AG08396 (cell line): ENCODE measurements at regions not wholly inside any gene's neighbourhood (a gene's known extent, or its start where the extent isn't known, plus 50 kb on each side); places are given as distances from the start of the nearest gene placed in this dataset.
"Not testable (repeated sequence)": the region's sequence is repeated elsewhere in the genome, so short reads cannot be mapped to it uniquely, and the experiment has no call there.

Source experiments
- DNase-seq: peaks from one replicate; pipeline ENCODE4 v3.0.0; 2012; ENCODE audit warnings: low spot score, mixed read lengths

- DNase-seq = no peak
These were observed 191.1 kb downstream of the MAT2B start for GRCh38 chr5:163696579-163696887.

DNA sequence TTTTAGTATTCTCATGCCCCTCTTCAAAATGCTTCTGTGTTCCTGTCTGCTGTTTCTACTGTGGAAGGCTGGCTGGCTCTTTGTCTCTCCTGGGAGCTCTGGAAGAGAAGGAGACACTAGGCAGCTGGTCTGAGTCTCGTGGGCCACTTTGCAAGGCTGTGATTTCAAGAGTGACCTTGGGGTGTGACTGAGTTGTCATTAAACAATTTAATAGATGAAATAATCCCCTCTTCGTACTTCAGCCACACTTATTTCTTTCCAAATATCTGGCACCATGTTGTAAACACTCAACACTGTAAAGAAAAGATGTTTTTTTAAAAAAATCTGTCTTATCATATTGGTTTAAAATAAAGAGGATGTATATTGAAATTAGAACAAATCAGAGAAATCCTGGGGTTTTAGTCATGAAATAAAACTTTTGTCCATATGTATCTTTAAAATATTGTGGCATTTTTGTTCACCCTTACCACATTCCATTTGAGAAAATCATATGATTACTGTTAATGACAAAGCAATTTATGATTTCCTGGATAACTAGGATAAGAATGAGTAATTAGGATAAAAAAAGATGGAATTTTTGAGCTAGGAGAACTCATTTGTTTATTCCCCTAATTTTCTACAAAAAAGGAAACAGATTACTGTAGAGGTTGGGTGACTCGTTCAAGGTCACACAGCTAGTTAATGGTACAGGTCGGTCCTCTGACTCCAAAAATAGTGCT, 200.8 kb downstream of the MAT2B start:
- DNase-seq = peak; percentile 11

GRCh38 chr5:163712011-163712410, 206.6 kb downstream of the MAT2B start:
- DNase-seq = no peak

DNA sequence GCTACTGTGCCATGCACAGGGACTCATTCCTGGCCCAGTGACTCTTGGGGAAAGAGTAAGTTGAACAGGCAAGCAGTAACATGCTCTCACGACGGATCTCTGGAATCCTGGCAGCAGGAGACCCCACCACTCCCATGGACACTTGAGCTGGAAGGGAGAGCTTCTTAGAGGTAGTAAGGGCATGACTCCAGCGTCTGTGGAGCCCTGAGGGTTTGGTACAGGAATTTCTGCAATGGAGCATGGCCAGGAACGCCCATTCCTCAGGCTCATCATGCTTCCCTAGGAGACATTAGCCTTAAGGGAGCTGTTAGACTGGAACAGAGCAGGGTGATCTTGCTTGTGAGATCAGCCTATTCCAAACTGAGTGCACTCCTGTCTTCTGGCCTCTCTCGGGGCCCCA, 212.9 kb downstream of the MAT2B start:
- no peak for DNase-seq

DNA sequence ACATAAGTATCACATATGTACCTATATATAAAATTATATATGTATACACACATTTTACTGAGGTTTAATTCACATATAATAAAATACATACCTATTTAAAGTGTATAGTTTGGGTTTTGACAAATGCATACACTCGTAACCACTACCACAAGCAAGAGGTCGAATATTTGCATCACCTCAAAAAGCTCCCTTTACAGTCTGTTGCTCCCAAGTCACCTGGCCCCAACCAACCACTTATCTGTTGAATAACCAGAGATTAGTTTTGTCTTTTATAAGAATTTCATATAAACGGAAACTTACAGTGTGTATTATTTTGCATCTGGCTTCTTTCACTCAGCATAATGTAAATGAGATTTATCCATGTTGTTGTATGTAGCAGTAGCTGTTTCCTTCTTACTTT, 218.9 kb downstream of the MAT2B start:
- DNase-seq = no peak

DNA sequence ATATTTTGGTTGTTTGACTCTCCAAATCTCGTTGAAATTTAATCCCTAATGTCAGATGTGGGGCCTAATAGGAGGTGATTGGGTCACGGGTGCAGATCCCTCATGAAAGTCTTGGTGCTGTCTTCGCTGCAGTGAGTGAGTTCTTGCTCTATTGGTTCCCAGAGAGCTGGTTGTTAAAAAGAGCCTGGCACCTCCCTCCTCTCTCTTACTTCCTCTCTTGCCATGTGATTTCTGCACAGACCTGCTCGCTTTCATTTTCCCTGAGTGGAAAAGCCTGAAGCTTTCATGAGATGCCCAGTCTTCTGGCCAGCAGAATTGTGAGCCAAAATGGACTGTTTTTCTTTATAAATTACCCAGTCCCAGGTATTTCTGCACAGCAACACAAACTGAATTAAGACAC, 221.6 kb downstream of the MAT2B start:
- DNase-seq = no peak

- DNase-seq = no peak
These were observed 224.9 kb downstream of the MAT2B start for GRCh38 chr5:163730206-163730756.

DNA sequence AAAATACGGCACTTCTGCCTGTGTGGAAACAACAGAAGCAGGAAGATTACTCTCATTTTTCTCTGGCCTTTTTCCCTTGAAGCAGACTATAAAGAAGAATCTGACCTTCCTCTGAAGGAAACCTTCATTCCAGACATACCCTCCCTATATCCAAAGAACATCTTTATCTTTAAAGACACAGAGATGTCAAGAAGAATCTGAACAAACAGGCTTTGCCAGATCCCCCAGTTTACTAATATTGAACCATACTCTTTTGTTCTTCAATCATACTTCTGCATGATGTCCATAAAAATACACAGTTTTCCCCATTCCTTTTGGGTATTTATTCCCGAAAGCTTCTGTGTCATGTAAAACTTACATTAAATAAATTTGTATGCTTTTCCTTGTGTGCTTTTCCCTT, 225.8 kb downstream of the MAT2B start:
- no peak for DNase-seq

- no peak for DNase-seq
These were observed 229.7 kb downstream of the MAT2B start for GRCh38 chr5:163735069-163735468.

DNA sequence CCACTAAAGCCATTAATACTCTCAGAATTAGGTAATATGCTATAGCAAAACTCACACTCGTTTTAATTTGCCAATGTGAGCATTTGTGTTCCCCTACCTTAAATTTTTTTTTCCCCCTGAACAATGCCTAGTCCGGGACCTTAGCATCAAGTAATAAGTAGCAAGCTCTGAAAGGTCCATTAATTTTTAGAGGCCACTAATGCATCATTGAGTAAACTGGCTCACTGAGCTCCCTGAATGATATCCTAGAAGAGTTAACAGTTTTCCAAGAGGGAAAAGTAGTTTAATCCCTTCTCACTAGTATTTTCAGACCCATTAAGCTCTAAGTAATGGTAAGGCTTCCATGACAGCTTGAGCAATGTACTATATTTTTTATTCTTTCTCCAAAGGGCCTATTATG, 242.2 kb downstream of the MAT2B start:
- no peak for DNase-seq

GRCh38 chr5:163748934-163749333, 243.5 kb downstream of the MAT2B start:
- no peak for DNase-seq

DNA sequence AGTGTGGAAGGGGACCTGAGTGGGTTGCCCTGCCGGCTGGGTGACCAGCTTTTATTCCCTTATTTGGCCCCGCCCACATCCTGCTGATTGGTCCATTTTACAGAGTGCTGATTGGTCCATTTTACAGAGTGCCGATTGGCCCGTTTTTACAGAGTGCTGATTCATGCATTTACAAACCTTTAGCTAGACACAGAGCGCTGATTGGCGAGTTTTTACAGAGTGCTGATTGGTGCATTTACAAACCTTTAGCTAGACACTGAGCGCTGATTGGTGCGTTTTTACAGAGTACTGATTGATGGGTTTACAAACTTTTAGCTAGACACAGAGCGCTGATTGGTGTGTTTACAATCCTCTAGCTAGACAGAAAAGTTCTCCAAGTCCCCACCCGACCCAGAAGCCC, 245.0 kb downstream of the MAT2B start:
- DNase-seq = not testable (repeated sequence)

DNA sequence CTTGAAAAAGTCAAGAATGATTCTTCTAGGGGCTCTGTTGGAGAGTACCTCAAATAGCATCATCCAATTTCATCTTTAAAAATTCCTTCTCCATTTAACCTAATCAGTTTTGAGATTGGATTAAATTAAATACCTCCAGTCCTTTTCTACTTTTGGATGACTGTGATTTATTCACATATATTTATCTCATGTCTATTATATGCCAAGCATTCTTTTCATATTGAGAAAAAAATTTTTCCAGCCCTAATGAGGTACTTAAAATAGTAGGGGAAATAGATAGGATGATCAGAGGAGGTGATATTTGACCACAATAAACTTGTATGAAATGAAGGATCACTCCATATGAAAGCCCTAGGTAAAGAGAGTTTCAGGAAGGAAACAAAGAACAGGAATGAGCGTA, 250.1 kb downstream of the MAT2B start:
- no peak for DNase-seq

DNA sequence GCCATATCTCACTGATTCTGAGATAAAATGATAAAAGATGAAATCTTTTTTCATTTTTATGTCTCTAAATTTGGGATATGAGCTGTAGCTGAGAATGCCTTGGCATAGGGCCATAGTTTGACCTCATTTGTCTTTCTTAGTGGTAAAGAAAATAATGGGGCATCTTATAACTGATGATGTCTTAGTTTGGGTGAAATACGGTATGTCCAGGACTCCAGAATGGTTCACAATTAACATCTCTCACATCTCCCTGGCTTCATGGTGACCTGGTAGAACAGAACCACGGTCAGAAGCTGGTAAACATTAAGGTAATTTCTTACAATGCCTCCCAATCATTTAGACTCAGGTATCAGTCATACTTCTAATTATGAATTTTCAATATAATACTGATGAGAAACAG, 250.8 kb downstream of the MAT2B start:
- DNase-seq = no peak

DNA sequence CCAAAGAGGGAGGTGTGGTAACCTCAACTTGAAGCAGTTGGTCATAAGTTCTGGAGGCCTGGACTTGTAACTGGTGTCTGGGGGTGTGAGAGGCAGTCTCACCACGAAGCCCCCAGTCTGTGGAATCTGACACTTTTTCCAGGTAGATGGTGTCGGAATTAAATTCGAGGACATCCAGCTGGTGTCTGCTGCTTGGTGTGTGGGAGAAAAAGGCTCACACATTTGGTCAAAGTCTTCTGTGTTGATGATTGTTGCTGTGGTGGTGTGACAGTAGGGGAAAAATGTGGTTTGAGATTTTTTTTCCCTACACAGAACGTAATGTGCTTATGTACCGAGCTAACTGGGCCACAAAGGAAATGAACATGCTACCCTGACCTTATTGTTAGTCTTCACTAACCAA, 251.9 kb downstream of the MAT2B start:
- DNase-seq = no peak

DNA sequence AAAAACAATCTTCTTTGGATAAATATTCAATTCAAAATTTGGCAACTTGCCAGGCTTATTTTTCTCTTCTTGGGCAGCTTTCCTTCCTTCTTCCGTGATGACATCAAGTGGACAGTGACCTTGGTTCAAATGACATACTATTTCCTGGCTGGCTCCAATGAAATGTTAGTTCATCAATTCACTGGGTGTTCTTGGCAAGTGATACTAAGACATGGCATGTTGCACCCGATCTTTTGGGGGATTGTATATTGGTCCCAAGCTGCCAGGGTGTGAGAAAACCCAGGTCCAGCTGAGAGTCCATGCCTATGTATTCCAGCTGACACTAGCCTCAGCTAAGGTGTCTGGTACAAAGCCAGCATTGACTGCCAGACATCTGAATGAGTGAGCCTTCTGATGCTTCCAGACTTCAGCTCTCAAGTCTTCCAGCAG, 252.9 kb downstream of the MAT2B start:
- DNase-seq = no peak

DNA sequence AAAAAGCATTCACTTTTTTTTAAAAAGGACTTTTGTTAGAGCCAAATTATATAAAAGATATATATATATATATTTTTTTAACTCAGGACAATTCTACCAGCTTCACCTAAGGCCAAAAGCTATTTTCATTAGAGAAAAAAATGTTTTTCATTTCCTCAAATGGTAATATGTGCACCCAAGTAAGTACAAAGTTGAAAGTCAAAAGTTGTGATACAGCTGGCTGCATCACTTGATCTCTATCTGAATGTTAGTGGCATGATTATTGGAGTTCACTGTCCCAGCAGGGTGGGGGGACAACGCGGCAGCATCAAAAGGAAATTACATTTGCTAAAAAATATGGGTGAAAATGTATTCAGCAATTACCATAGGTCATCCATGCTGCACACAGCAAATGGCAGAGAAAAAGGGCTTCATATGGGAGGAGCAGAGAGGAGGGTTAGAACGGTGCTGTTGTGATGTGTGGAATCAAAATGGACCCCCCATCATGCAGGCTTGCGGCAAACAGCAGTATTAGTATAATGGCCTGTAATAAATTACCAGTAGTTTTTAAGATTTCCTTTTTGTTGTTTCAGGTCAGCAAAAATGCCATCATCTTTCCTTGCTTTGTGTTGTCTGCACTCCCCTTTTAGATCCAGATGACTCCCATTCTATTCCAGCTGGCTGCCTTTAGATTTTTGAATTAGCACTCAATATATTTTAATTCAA, 253.7 kb downstream of the MAT2B start:
- no peak for DNase-seq

DNA sequence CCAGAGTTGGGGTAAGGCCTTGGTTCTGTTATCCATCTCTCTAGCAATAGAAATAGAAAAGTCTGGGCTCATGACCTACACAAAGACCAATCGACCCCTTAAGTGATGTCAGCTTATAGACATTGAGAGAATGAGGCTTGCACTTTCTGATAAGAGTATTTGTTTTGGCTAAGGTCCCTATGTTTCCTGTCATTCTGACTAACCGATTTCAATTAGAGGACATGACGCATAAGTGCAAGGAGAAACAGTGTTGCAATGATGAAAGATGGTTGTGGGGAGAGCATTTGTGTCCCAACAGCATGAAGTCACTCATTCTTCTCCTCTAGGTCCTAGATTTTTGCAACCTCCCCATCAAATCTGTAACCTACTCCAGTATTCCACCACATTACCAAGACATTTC, 255.1 kb downstream of the MAT2B start:
- peak; percentile 66 for DNase-seq

DNA sequence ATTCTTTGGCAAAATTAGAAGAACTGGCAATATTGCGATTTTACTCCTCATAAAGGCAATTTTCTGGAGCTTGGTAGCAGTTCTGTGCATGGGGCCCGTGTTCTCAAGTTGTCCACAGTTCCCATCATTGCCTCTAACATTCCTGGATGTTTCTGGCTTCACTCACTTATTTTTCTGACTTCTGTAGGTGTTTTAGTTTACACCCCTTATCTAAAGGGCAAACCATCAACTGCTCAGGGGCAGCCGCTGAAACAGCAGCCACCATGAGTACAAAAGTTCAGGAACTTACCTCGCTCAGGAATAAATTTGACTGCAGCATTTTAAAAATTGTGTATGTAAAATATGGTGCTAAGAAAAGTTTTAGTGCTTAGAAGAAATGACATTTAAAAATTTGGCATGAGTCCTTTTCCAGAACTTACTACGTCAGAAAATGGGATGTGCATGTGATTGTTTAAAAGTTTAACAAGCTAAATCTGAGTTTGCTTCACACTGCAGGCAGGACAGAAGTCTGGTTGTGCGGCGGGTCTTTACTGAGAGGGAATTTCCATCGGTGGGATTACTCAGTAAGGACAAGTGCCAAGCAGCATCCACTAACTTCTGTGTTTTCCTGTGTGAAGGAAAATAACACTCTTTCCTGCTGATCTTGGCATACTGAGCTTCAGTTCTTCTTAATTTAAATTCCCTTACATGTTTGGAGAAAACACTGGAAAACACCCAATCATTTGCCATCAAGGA, 261.7 kb downstream of the MAT2B start:
- DNase-seq = no peak

DNA sequence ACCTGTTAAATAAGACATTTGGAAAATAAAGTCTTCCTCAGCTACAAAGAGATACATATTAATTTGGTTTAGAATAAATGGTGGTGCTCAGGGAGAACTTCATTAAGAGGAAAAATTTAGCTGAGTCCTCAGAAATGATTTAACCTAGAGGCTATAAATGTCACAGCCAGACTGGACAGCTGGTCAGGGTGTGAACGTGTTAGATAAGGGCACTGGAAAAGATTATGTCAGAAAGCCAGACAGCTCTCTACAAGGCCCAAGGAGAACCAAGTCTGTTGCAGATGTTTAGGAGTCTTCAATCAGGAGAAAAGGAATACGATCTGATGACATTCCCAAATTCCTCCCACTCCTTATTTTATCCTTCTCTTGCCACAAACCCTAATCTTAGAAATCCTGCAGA, 265.2 kb downstream of the MAT2B start:
- no peak for DNase-seq

- no peak for DNase-seq
These were observed 266.8 kb downstream of the MAT2B start for GRCh38 chr5:163772241-163772640.

DNA sequence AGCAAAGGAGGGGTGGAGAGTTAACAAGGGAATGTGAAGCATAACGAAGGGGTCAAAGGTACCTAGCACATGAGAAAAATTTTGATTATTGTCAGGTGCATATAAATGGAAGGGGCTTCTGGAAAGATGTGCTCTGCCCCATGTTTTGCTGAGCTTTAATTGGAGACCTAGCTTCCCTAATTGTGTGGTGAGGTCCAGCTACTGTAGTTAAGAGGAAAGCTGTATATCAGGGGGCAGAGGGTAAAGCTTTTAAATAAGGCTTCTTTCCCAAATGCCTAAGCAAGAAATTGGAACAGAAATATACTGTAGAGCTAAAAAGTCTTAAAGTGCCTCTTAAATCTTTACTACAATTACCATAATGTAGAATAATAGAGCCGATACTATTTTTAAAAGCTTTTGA, 267.2 kb downstream of the MAT2B start:
- no peak for DNase-seq

GRCh38 chr5:163773226-163773625, 267.8 kb downstream of the MAT2B start:
- no peak for DNase-seq
